HepG2 (cell line): ENCODE measurements at regions not wholly inside any gene's neighbourhood (a gene's known extent, or its start where the extent isn't known, plus 50 kb on each side); places are given as distances from the start of the nearest gene placed in this dataset.
A peak's percentile ranks its signal among the peaks of the same experiment; 100 is the strongest.

Source experiments
- ELF3 ChIP-seq: IDR thresholded peaks from 2 replicates; pipeline ENCODE4 v1.6.1; 2016; ENCODE audit warnings: missing genetic modification reagents, missing compliant biosample characterization
- FOSL1 ChIP-seq: sonication (generic); formaldehyde crosslinking; IDR thresholded peaks from 2 replicates; pipeline ENCODE4 v1.9.0; 2021; ENCODE audit warnings: missing genetic modification reagents, borderline replicate concordance
- FOXC1 ChIP-seq: sonication (generic); formaldehyde crosslinking; IDR thresholded peaks from 2 replicates; pipeline ENCODE4 v1.8.0; 2022; ENCODE audit warnings: mild to moderate bottlenecking, missing genetic modification reagents, borderline replicate concordance
- KDM4B ChIP-seq: sonication (generic); formaldehyde crosslinking; IDR thresholded peaks from 2 replicates; pipeline ENCODE4 v1.4.0; 2020; ENCODE audit warnings: missing genetic modification reagents
- NAIF1 ChIP-seq: sonication (generic); formaldehyde crosslinking; IDR thresholded peaks from 2 replicates; pipeline ENCODE4 v1.5.0; 2020; ENCODE audit warnings: mild to moderate bottlenecking, missing genetic modification reagents, borderline replicate concordance
- RARG ChIP-seq: sonication (generic); formaldehyde crosslinking; IDR thresholded peaks from 2 replicates; pipeline ENCODE4 v1.4.0; 2020; ENCODE audit warnings: low read depth, mild to moderate bottlenecking, missing genetic modification reagents
- RXRB ChIP-seq: IDR thresholded peaks from 2 replicates; pipeline ENCODE4 v1.6.1; 2016; ENCODE audit warnings: borderline replicate concordance, missing genetic modification reagents, missing compliant biosample characterization
- SMARCC2 ChIP-seq: fragments of 450-650 bp; IDR thresholded peaks from 2 replicates; pipeline ENCODE4 v1.6.1; 2017; ENCODE audit warnings: antibody characterized with exemption, mild to moderate bottlenecking
- TCF7 ChIP-seq: sonication (generic); IDR thresholded peaks from 2 replicates; pipeline ENCODE4 v1.6.1; 2016; ENCODE audit warnings: antibody characterized with exemption, low read depth
- ZNF12 ChIP-seq: sonication (generic); formaldehyde crosslinking; IDR thresholded peaks from 2 replicates; pipeline ENCODE4 v1.5.0; 2020; ENCODE audit warnings: missing genetic modification reagents
- ZNF260 ChIP-seq: sonication (generic); formaldehyde crosslinking; IDR thresholded peaks from 2 replicates; pipeline ENCODE4 v1.4.0; 2020; ENCODE audit warnings: missing genetic modification reagents, low read depth, mild to moderate bottlenecking, borderline replicate concordance
- ZNF317 ChIP-seq: sonication (generic); formaldehyde crosslinking; IDR thresholded peaks from 2 replicates; pipeline ENCODE4 v1.5.0; 2020; ENCODE audit warnings: mild to moderate bottlenecking, missing genetic modification reagents
- ZNF564 ChIP-seq: sonication (generic); formaldehyde crosslinking; IDR thresholded peaks from 2 replicates; pipeline ENCODE4 v1.8.1; 2023; ENCODE audit warnings: mild to moderate bottlenecking, missing genetic modification reagents
- ZNF724P ChIP-seq: sonication (generic); formaldehyde crosslinking; IDR thresholded peaks from 2 replicates; pipeline ENCODE4 v1.8.0; 2022; ENCODE audit warnings: missing genetic modification reagents, borderline replicate concordance
- TF ChIP-seq, protein P1 (sequence below): sonication (generic); formaldehyde crosslinking; conservative IDR thresholded peaks from 2 replicates; pipeline ENCODE4 v1.4.0; 2020; ENCODE audit warnings: mild to moderate bottlenecking, missing genetic modification reagents, moderate library complexity
- TF ChIP-seq, protein P2 (sequence below): sonication (generic); formaldehyde crosslinking; conservative IDR thresholded peaks from 2 replicates; pipeline ENCODE4 v1.4.0; 2020; ENCODE audit warnings: missing genetic modification reagents
- TF ChIP-seq, protein P3 (sequence below): IDR thresholded peaks from 2 replicates; pipeline ENCODE4 v1.6.1; 2012; ENCODE audit warnings: low read length, improper control_type of control experiment
- TF ChIP-seq, protein P4 (sequence below): sonication (generic); formaldehyde crosslinking; IDR thresholded peaks from 2 replicates; pipeline ENCODE4 v1.4.0; 2020; ENCODE audit warnings: missing genetic modification reagents
- TF ChIP-seq, protein P5 (sequence below): sonication (generic); formaldehyde crosslinking; IDR thresholded peaks from 2 replicates; pipeline ENCODE4 v1.5.1; 2020; ENCODE audit warnings: missing genetic modification reagents, mild to moderate bottlenecking, borderline replicate concordance

DNA sequence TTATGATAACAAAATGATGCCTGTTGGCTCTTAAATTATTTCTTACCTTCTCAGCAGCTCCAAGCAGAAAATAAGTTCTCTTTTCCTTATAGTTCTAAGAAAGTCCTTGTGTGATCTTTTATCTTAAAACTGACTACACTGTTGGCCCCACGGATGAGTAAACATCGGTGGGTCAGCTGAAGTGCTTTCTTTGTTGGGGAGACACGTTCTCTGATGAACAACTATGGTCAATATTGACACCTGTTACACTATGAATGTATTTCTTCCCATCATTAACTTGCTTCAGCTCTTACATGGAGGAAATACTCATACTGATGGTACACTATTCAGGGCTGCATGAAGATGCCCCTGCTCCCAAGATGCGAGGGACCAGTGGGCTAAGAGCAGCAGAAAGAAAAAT, 110.8 kb upstream of the EEA1 start (continued):
- TF ChIP-seq, protein P1, sequence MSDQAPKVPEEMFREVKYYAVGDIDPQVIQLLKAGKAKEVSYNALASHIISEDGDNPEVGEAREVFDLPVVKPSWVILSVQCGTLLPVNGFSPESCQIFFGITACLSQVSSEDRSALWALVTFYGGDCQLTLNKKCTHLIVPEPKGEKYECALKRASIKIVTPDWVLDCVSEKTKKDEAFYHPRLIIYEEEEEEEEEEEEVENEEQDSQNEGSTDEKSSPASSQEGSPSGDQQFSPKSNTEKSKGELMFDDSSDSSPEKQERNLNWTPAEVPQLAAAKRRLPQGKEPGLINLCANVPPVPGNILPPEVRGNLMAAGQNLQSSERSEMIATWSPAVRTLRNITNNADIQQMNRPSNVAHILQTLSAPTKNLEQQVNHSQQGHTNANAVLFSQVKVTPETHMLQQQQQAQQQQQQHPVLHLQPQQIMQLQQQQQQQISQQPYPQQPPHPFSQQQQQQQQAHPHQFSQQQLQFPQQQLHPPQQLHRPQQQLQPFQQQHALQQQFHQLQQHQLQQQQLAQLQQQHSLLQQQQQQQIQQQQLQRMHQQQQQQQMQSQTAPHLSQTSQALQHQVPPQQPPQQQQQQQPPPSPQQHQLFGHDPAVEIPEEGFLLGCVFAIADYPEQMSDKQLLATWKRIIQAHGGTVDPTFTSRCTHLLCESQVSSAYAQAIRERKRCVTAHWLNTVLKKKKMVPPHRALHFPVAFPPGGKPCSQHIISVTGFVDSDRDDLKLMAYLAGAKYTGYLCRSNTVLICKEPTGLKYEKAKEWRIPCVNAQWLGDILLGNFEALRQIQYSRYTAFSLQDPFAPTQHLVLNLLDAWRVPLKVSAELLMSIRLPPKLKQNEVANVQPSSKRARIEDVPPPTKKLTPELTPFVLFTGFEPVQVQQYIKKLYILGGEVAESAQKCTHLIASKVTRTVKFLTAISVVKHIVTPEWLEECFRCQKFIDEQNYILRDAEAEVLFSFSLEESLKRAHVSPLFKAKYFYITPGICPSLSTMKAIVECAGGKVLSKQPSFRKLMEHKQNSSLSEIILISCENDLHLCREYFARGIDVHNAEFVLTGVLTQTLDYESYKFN (CRISPR knock-in tag), result peak; percentile 48; the same call in 1 of the 2 replicates
- TF ChIP-seq ELF3 (CRISPR knock-in tag) (0 out of 2 replicates have a peak, but pooled peaks have one; percentile 37), ZNF12 (no peak), NAIF1 (no peak), ZNF724P (CRISPR knock-in tag) (no peak), ZNF260 (CRISPR knock-in tag) (no peak), FOSL1 (no peak), RARG (CRISPR knock-in tag) (no peak), RXRB (peak; percentile 41; the same call in 1 of the 2 replicates), ZNF564 (no peak), KDM4B (CRISPR knock-in tag) (no peak), FOXC1 (CRISPR knock-in tag) (no peak), ZNF317 (no peak), TCF7 (peak; percentile 78), SMARCC2 (no peak)
- TF ChIP-seq, protein P2, sequence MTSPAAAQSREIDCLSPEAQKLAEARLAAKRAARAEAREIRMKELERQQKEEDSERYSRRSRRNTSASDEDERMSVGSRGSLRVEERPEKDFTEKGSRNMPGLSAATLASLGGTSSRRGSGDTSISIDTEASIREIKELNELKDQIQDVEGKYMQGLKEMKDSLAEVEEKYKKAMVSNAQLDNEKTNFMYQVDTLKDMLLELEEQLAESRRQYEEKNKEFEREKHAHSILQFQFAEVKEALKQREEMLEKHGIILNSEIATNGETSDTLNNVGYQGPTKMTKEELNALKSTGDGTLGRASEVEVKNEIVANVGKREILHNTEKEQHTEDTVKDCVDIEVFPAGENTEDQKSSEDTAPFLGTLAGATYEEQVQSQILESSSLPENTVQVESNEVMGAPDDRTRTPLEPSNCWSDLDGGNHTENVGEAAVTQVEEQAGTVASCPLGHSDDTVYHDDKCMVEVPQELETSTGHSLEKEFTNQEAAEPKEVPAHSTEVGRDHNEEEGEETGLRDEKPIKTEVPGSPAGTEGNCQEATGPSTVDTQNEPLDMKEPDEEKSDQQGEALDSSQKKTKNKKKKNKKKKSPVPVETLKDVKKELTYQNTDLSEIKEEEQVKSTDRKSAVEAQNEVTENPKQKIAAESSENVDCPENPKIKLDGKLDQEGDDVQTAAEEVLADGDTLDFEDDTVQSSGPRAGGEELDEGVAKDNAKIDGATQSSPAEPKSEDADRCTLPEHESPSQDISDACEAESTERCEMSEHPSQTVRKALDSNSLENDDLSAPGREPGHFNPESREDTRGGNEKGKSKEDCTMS (CRISPR knock-in tag), result no peak
- TF ChIP-seq, protein P3, sequence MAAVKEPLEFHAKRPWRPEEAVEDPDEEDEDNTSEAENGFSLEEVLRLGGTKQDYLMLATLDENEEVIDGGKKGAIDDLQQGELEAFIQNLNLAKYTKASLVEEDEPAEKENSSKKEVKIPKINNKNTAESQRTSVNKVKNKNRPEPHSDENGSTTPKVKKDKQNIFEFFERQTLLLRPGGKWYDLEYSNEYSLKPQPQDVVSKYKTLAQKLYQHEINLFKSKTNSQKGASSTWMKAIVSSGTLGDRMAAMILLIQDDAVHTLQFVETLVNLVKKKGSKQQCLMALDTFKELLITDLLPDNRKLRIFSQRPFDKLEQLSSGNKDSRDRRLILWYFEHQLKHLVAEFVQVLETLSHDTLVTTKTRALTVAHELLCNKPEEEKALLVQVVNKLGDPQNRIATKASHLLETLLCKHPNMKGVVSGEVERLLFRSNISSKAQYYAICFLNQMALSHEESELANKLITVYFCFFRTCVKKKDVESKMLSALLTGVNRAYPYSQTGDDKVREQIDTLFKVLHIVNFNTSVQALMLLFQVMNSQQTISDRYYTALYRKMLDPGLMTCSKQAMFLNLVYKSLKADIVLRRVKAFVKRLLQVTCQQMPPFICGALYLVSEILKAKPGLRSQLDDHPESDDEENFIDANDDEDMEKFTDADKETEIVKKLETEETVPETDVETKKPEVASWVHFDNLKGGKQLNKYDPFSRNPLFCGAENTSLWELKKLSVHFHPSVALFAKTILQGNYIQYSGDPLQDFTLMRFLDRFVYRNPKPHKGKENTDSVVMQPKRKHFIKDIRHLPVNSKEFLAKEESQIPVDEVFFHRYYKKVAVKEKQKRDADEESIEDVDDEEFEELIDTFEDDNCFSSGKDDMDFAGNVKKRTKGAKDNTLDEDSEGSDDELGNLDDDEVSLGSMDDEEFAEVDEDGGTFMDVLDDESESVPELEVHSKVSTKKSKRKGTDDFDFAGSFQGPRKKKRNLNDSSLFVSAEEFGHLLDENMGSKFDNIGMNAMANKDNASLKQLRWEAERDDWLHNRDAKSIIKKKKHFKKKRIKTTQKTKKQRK, result no peak
- TF ChIP-seq, protein P4, sequence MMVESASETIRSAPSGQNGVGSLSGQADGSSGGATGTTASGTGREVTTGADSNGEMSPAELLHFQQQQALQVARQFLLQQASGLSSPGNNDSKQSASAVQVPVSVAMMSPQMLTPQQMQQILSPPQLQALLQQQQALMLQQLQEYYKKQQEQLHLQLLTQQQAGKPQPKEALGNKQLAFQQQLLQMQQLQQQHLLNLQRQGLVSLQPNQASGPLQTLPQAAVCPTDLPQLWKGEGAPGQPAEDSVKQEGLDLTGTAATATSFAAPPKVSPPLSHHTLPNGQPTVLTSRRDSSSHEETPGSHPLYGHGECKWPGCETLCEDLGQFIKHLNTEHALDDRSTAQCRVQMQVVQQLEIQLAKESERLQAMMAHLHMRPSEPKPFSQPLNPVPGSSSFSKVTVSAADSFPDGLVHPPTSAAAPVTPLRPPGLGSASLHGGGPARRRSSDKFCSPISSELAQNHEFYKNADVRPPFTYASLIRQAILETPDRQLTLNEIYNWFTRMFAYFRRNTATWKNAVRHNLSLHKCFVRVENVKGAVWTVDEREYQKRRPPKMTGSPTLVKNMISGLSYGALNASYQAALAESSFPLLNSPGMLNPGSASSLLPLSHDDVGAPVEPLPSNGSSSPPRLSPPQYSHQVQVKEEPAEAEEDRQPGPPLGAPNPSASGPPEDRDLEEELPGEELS, result peak; percentile 52
- TF ChIP-seq, protein P5, sequence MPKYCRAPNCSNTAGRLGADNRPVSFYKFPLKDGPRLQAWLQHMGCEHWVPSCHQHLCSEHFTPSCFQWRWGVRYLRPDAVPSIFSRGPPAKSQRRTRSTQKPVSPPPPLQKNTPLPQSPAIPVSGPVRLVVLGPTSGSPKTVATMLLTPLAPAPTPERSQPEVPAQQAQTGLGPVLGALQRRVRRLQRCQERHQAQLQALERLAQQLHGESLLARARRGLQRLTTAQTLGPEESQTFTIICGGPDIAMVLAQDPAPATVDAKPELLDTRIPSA (CRISPR knock-in tag), result no peak
